Neural cell (in vitro differentiated cells): ENCODE measurements at regions not wholly inside any gene's neighbourhood (a gene's known extent, or its start where the extent isn't known, plus 50 kb on each side); places are given as distances from the start of the nearest gene placed in this dataset.
"Not testable (repeated sequence)": the region's sequence is repeated elsewhere in the genome, so short reads cannot be mapped to it uniquely, and the experiment has no call there.

Experiments
- H2AFZ ChIP-seq: fragments of 200-600, 300-800 bp; sonication (generic), shearing (Covaris generic); 2 replicates; pipeline ENCODE4 v1.6.0; 2014; ENCODE audit warnings: low read depth, mild to moderate bottlenecking, antibody characterized with exemption, low read length, moderate library complexity
- H3F3A ChIP-seq: fragments of 200-600 bp; shearing (Covaris generic); 2 replicates; pipeline ENCODE4 v1.6.1; 2016; ENCODE audit warnings: mild to moderate bottlenecking, moderate library complexity, mixed read lengths, antibody characterized with exemption, low read length; ENCODE audit not compliant: insufficient read depth, poor library complexity, severe bottlenecking
- H3K27ac ChIP-seq: fragments of 200-600, 300-800 bp; sonication (generic), shearing (Covaris generic); 2 replicates; pipeline ENCODE4 v1.5.1; 2014; ENCODE audit warnings: mild to moderate bottlenecking, low read length, moderate library complexity
- H3K27me3 ChIP-seq: fragments of 300-800, 200-600 bp; sonication (generic), shearing (Covaris generic); 2 replicates; pipeline ENCODE4 v1.6.0; 2014; ENCODE audit warnings: mild to moderate bottlenecking, low read depth, low read length, moderate library complexity; ENCODE audit not compliant: insufficient read depth
- H3K36me3 ChIP-seq: fragments of 300-800, 200-600 bp; sonication (generic), shearing (Covaris generic); 2 replicates; pipeline ENCODE4 v1.5.1; 2014; ENCODE audit warnings: mild to moderate bottlenecking, antibody characterized with exemption, low read length, moderate library complexity; ENCODE audit not compliant: insufficient read depth
- H3K4me2 ChIP-seq: fragments of 300-800, 200-600 bp; sonication (generic), shearing (Covaris generic); 2 replicates; pipeline ENCODE4 v1.6.0; 2014; ENCODE audit warnings: mild to moderate bottlenecking, low read length
- H3K4me3 ChIP-seq: fragments of 300-800, 200-600 bp; sonication (generic), shearing (Covaris generic); 2 replicates; pipeline ENCODE4 v1.5.1; 2014; ENCODE audit warnings: mild to moderate bottlenecking, low read length, moderate library complexity
- H3K79me2 ChIP-seq: fragments of 200-600 bp; shearing (Covaris generic); replicated peaks from 2 replicates; pipeline ENCODE4 v1.6.0; 2014; ENCODE audit warnings: mild to moderate bottlenecking, low read length, moderate library complexity; ENCODE audit not compliant: insufficient read depth
- H3K9ac ChIP-seq: fragments of 300-800, 200-600 bp; sonication (generic), shearing (Covaris generic); 2 replicates; pipeline ENCODE4 v1.6.1; 2016; ENCODE audit warnings: mild to moderate bottlenecking, low read length, mixed read lengths
- H3K9me2 ChIP-seq: fragments of 200-600 bp; shearing (Covaris generic); 2 replicates; pipeline ENCODE4 v1.6.1; 2016; ENCODE audit warnings: mild to moderate bottlenecking, low read length, mixed read lengths; ENCODE audit not compliant: insufficient read depth
- H3K9me3 ChIP-seq: fragments of 200-600, 300-800 bp; sonication (generic), shearing (Covaris generic); 2 replicates; pipeline ENCODE4 v1.6.1; 2016; ENCODE audit warnings: mild to moderate bottlenecking, mixed run types, low read length, moderate library complexity, mixed read lengths
- H4K20me1 ChIP-seq: fragments of 200-600 bp; shearing (Covaris generic); 2 replicates; pipeline ENCODE4 v1.6.1; 2016; ENCODE audit warnings: mild to moderate bottlenecking, mixed run types; ENCODE audit not compliant: insufficient read depth
- CTCF ChIP-seq: fragments of 450-650 bp; IDR thresholded peaks from 2 replicates; pipeline ENCODE4 v1.5.1; 2014; ENCODE audit warnings: antibody characterized with exemption, mild to moderate bottlenecking, moderate library complexity; ENCODE audit not compliant: poor library complexity, severe bottlenecking
- EP300 ChIP-seq: fragments of 450-650 bp; conservative IDR thresholded peaks from 2 replicates; pipeline ENCODE4 v1.6.1; 2014; ENCODE audit warnings: antibody characterized with exemption, mild to moderate bottlenecking, moderate library complexity; ENCODE audit not compliant: poor library complexity, severe bottlenecking
- EZH2 ChIP-seq: fragments of 200-600, 300-800 bp; shearing (Covaris generic), sonication (generic); IDR thresholded peaks from 2 replicates; pipeline ENCODE4 v1.6.1; 2014; ENCODE audit warnings: antibody characterized with exemption, low read length, borderline replicate concordance, mild to moderate bottlenecking; ENCODE audit not compliant: insufficient read depth, poor library complexity, severe bottlenecking
- MXI1 ChIP-seq: fragments of 450-650 bp; conservative IDR thresholded peaks from 2 replicates; pipeline ENCODE4 v1.6.1; 2014; ENCODE audit warnings: antibody characterized with exemption, mild to moderate bottlenecking; ENCODE audit not compliant: poor library complexity, severe bottlenecking
- POLR2AphosphoS5 ChIP-seq: IDR thresholded peaks from 2 replicates; pipeline ENCODE4 v1.6.1; 2012
- RAD21 ChIP-seq: fragments of 450-650 bp; conservative IDR thresholded peaks from 2 replicates; pipeline ENCODE4 v1.6.1; 2014; ENCODE audit warnings: antibody characterized with exemption, mild to moderate bottlenecking, moderate library complexity
- REST ChIP-seq: IDR thresholded peaks from 2 replicates; pipeline ENCODE4 v1.6.1; 2012; ENCODE audit warnings: borderline replicate concordance
- SMC3 ChIP-seq: fragments of 450-650 bp; conservative IDR thresholded peaks from 2 replicates; pipeline ENCODE4 v1.6.1; 2014; ENCODE audit warnings: antibody characterized with exemption, mild to moderate bottlenecking, moderate library complexity; ENCODE audit not compliant: poor library complexity
- TAF1 ChIP-seq: IDR thresholded peaks from 2 replicates; pipeline ENCODE4 v1.6.1; 2012; ENCODE audit warnings: low read depth

- H3K9ac ChIP-seq, H3K79me2 ChIP-seq, H3K9me3 ChIP-seq, H3K36me3 ChIP-seq, H2AFZ ChIP-seq, H3K4me2 ChIP-seq, H3F3A ChIP-seq, H3K27me3 ChIP-seq, H4K20me1 ChIP-seq, H3K9me2 ChIP-seq, H3K4me3 ChIP-seq, H3K27ac ChIP-seq: not testable (repeated sequence)
These were observed 270.8 kb upstream of the FRG2C start for GRCh38 chr3:75393288-75393694.

GRCh38 chr3:75394102-75394501, 270.0 kb upstream of the FRG2C start:
- not testable (repeated sequence) for H2AFZ ChIP-seq, H3K9me2 ChIP-seq, H3K27ac ChIP-seq, H3K4me2 ChIP-seq, H3K9ac ChIP-seq, H3K4me3 ChIP-seq, H3K27me3 ChIP-seq, H3K9me3 ChIP-seq, H4K20me1 ChIP-seq, H3K36me3 ChIP-seq, H3F3A ChIP-seq, H3K79me2 ChIP-seq

GRCh38 chr3:75394562-75395360, 269.4 kb upstream of the FRG2C start:
- not testable (repeated sequence) for H4K20me1 ChIP-seq, H3K36me3 ChIP-seq, H3K9me3 ChIP-seq, H3K9me2 ChIP-seq, H3F3A ChIP-seq, H3K4me2 ChIP-seq, H3K27me3 ChIP-seq, H2AFZ ChIP-seq, H3K79me2 ChIP-seq, H3K9ac ChIP-seq, H3K27ac ChIP-seq, H3K4me3 ChIP-seq

GRCh38 chr3:75395580-75396315, 268.4 kb upstream of the FRG2C start:
- no peaks in the 10 kb centered on the region for H3K36me3 ChIP-seq
- H3K9ac ChIP-seq = no peak overlapping the region
- no peaks in the 10 kb centered on the region for H4K20me1 ChIP-seq
- no peak overlapping the region for H3K27ac ChIP-seq
- H3K27me3 ChIP-seq = no peaks in the 10 kb centered on the region
- no peaks in the 10 kb centered on the region for H3K9me3 ChIP-seq
- no peak overlapping the region for H3K4me2 ChIP-seq
- TF ChIP-seq RAD21 (no peak), REST (no peak), POLR2AphosphoS5 (no peak), MXI1 (no peak), TAF1 (no peak), EZH2 (no peak), CTCF (no peak), SMC3 (no peak), EP300 (no peak)
- H2AFZ ChIP-seq = no peak overlapping the region
- H3K79me2 ChIP-seq = no peaks in the 10 kb centered on the region
- H3F3A ChIP-seq = no peaks in the 10 kb centered on the region
- H3K9me2 ChIP-seq = no peaks in the 10 kb centered on the region
- H3K4me3 ChIP-seq = no peak overlapping the region
